ENCODE measurements at regions not wholly inside any gene's neighbourhood (a gene's known extent, or its start where the extent isn't known, plus 50 kb on each side); places are given as distances from the start of the nearest gene placed in this dataset.

GRCh38 chr3:102143536-102143935 is 291.3 kb upstream of the ZPLD1 start:
- CTCF ChIA-PET = no interaction called here
- POLR2A ChIA-PET (ENCODE audit: low non-redundant PET) = interaction anchor here (0.7 kb wide), 1 partner anchor 24 kb away, joined by 3 read pairs; no protein-coding TSS in a partner anchor
- TF ChIP-seq CTCF (conservative IDR thresholded peaks at IDR 0.05; ENCODE audit: low read depth, low read length) (no peak), EZH2 (IDR thresholded peaks at IDR 0.05; ENCODE audit: borderline replicate concordance, low read depth, low read length, poor library complexity, severe bottlenecking) (no peak)
- H3K4me3 ChIP-seq (ENCODE audit: low read depth, low read length, poor library complexity, severe bottlenecking) = no peak overlapping the region
- intact Hi-C loops (cut with micrococcal nuclease; ENCODE audit: unreplicated experiment) = no loop called here
- H3K27me3 ChIP-seq (replicated peaks; ENCODE audit: insufficient read depth, low read depth, low read length, poor library complexity) = no peaks in the 10 kb centered on the region
- no peaks in the 10 kb centered on the region for H3K36me3 ChIP-seq (ENCODE audit: insufficient read depth, low read length, poor library complexity, severe bottlenecking)
- H3K27ac ChIP-seq (ENCODE audit: low read depth, low read length, poor library complexity, severe bottlenecking) = no peak overlapping the region
- H3K9me3 ChIP-seq (ENCODE audit: low read depth, low read length, poor library complexity, severe bottlenecking) = no peaks in the 10 kb centered on the region
- BruUV-seq (replicated peaks) = no TSS peak
- peak; percentile 23 for DNase-seq (ENCODE audit: low spot score)
- H3K4me1 ChIP-seq (ENCODE audit: insufficient read depth, low read length, poor library complexity, severe bottlenecking) = peaks cover 31% of the 10 kb centered on the region

- no TSS peak for BruUV-seq (replicated peaks)
- no peak for TF ChIP-seq EZH2 (IDR thresholded peaks at IDR 0.05; ENCODE audit: borderline replicate concordance, low read depth, low read length, poor library complexity, severe bottlenecking)
- no peak for TF ChIP-seq CTCF (conservative IDR thresholded peaks at IDR 0.05; ENCODE audit: low read depth, low read length)
- ChIA-PET POLR2A (ENCODE audit: low non-redundant PET) (no interaction called here), CTCF (no interaction called here)
- DNase-seq (ENCODE audit: low spot score) = peak; percentile 28
- intact Hi-C loops (cut with micrococcal nuclease; ENCODE audit: unreplicated experiment) = no loop called here
- no peaks in the 10 kb centered on the region for H3K9me3 ChIP-seq (ENCODE audit: low read depth, low read length, poor library complexity, severe bottlenecking)
- H3K27me3 ChIP-seq (replicated peaks; ENCODE audit: insufficient read depth, low read depth, low read length, poor library complexity) = no peaks in the 10 kb centered on the region
- H3K36me3 ChIP-seq (ENCODE audit: insufficient read depth, low read length, poor library complexity, severe bottlenecking) = no peaks in the 10 kb centered on the region
- H3K4me1 ChIP-seq (ENCODE audit: insufficient read depth, low read length, poor library complexity, severe bottlenecking) = peaks cover 31% of the 10 kb centered on the region
- no peak overlapping the region for H3K27ac ChIP-seq (ENCODE audit: low read depth, low read length, poor library complexity, severe bottlenecking)
- H3K4me3 ChIP-seq (ENCODE audit: low read depth, low read length, poor library complexity, severe bottlenecking) = no peak overlapping the region
Observed at GRCh38 chr3:102144063-102144462, 290.8 kb upstream of the ZPLD1 start.

GRCh38 chr3:102148598-102149337 is 286.0 kb upstream of the ZPLD1 start:
- BruUV-seq (replicated peaks) = no TSS peak
- intact Hi-C loops (cut with micrococcal nuclease; ENCODE audit: unreplicated experiment) = no loop called here
- Histone ChIP-seq H3K27me3 (replicated peaks; ENCODE audit: insufficient read depth, low read depth, low read length, poor library complexity) (no peaks in the 10 kb centered on the region), H3K27ac (ENCODE audit: low read depth, low read length, poor library complexity, severe bottlenecking) (no peak overlapping the region), H3K36me3 (ENCODE audit: insufficient read depth, low read length, poor library complexity, severe bottlenecking) (no peaks in the 10 kb centered on the region), H3K4me1 (ENCODE audit: insufficient read depth, low read length, poor library complexity, severe bottlenecking) (peaks cover 8% of the 10 kb centered on the region), H3K4me3 (ENCODE audit: low read depth, low read length, poor library complexity, severe bottlenecking) (no peak overlapping the region), H3K9me3 (ENCODE audit: low read depth, low read length, poor library complexity, severe bottlenecking) (peaks cover 8% of the 10 kb centered on the region)
- CTCF ChIA-PET = no interaction called here
- POLR2A ChIA-PET (ENCODE audit: low non-redundant PET) = no interaction called here
- DNase-seq (ENCODE audit: low spot score) = no peak
- TF ChIP-seq CTCF (conservative IDR thresholded peaks at IDR 0.05; ENCODE audit: low read depth, low read length) (no peak), EZH2 (IDR thresholded peaks at IDR 0.05; ENCODE audit: borderline replicate concordance, low read depth, low read length, poor library complexity, severe bottlenecking) (no peak)

Measured in A673 (cell line).